H1 (cell line): ENCODE measurements at regions not wholly inside any gene's neighbourhood (a gene's known extent, or its start where the extent isn't known, plus 50 kb on each side); places are given as distances from the start of the nearest gene placed in this dataset.

Experiments used
- CREB1 ChIP-seq: IDR thresholded peaks from 2 replicates; pipeline ENCODE4 v1.6.1; 2012; ENCODE audit warnings: inconsistent platforms
- EP300 ChIP-seq, 2 experiments: IDR thresholded peaks; 1 replicate in 1 of 2; 2 replicates in 1 of 2; pipeline ENCODE4 v1.6.1; 2011 to 2012; ENCODE audit warnings: low read depth in 2 of 2, low read length in 2 of 2, mild to moderate bottlenecking in 2 of 2, borderline replicate concordance in 1 of 2, inconsistent platforms in 1 of 2, moderate library complexity in 1 of 2
- FOSL1 ChIP-seq: IDR thresholded peaks from 2 replicates; pipeline ENCODE4 v1.6.1; 2011; ENCODE audit warnings: mild to moderate bottlenecking, low read depth, low read length, moderate library complexity; ENCODE audit not compliant: insufficient read depth
- NANOG ChIP-seq: IDR thresholded peaks from 2 replicates; pipeline ENCODE4 v1.6.1; 2011; ENCODE audit warnings: low read length, low read depth, mild to moderate bottlenecking, inconsistent platforms; ENCODE audit not compliant: insufficient read depth, poor library complexity, severe bottlenecking
- POLR2A ChIP-seq, 2 experiments: IDR thresholded peaks; 1 replicate in 1 of 2; 2 replicates in 1 of 2; pipeline ENCODE4 v1.6.1; 2011; ENCODE audit warnings: low read depth in 2 of 2, low read length in 2 of 2, mild to moderate bottlenecking in 2 of 2; ENCODE audit errors: control extremely low read depth in 1 of 2
- SP2 ChIP-seq: IDR thresholded peaks from 2 replicates; pipeline ENCODE4 v1.6.1; 2012; ENCODE audit warnings: mild to moderate bottlenecking, low read length, inconsistent platforms
- TF ChIP-seq, protein P1 (sequence below), 3 experiments: IDR thresholded peaks; 1 replicate in 2 of 3; 2 replicates in 1 of 3; pipeline versions ENCODE4 v1.5.1 to v1.6.1; 2011; ENCODE audit warnings: low read length in 3 of 3, mild to moderate bottlenecking in 3 of 3, inconsistent platforms in 2 of 3, low read depth in 1 of 3, moderate library complexity in 1 of 3; ENCODE audit not compliant: insufficient read depth in 1 of 3; ENCODE audit errors: control extremely low read depth in 1 of 3
- TF ChIP-seq, protein P2 (sequence below): IDR thresholded peaks from 2 replicates; pipeline ENCODE4 v1.6.1; 2011; ENCODE audit warnings: low read length, improper control_type of control experiment

DNA sequence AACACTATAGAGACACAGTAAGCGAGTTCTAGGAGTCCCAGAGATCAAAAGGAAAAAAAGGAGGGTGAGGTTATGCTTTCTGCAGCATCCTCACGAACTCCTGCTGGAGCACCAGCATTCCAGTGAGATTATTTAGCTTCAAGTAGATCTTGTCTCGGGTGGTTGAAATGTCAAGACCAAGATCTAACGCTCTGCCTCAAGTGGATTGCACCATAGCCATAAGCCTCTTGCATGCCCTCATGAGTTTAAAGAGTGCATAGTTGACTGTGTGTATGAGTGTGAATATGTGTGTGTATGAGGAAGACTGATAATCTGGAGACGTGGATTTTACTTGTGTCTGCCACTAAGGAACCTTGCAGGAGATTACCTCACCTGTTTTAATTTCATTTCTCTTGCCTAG lies 335.3 kb upstream of the ADAMTSL1 start:
- TF ChIP-seq, protein P1, sequence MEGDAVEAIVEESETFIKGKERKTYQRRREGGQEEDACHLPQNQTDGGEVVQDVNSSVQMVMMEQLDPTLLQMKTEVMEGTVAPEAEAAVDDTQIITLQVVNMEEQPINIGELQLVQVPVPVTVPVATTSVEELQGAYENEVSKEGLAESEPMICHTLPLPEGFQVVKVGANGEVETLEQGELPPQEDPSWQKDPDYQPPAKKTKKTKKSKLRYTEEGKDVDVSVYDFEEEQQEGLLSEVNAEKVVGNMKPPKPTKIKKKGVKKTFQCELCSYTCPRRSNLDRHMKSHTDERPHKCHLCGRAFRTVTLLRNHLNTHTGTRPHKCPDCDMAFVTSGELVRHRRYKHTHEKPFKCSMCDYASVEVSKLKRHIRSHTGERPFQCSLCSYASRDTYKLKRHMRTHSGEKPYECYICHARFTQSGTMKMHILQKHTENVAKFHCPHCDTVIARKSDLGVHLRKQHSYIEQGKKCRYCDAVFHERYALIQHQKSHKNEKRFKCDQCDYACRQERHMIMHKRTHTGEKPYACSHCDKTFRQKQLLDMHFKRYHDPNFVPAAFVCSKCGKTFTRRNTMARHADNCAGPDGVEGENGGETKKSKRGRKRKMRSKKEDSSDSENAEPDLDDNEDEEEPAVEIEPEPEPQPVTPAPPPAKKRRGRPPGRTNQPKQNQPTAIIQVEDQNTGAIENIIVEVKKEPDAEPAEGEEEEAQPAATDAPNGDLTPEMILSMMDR (IDR thresholded peaks at IDR 0.05; ENCODE audit: control extremely low read depth in 1 of 3, insufficient read depth in 1 of 3, low read depth in 1 of 3, low read length in 3 of 3) = no peak
- TF ChIP-seq POLR2A (IDR thresholded peaks at IDR 0.05; ENCODE audit: control extremely low read depth in 1 of 2, low read depth in 2 of 2, low read length in 2 of 2) = no peak
- no peak for TF ChIP-seq NANOG
- TF ChIP-seq FOSL1 = no peak
- TF ChIP-seq, protein P2, sequence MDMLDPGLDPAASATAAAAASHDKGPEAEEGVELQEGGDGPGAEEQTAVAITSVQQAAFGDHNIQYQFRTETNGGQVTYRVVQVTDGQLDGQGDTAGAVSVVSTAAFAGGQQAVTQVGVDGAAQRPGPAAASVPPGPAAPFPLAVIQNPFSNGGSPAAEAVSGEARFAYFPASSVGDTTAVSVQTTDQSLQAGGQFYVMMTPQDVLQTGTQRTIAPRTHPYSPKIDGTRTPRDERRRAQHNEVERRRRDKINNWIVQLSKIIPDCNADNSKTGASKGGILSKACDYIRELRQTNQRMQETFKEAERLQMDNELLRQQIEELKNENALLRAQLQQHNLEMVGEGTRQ = no peak
- TF ChIP-seq SP2 = no peak
- no peak for TF ChIP-seq CREB1
- no peak for TF ChIP-seq EP300 (IDR thresholded peaks at IDR 0.05; ENCODE audit: borderline replicate concordance in 1 of 2, low read depth in 2 of 2, low read length in 2 of 2)
